ENCODE measurements at regions not wholly inside any gene's neighbourhood (a gene's known extent, or its start where the extent isn't known, plus 50 kb on each side); places are given as distances from the start of the nearest gene placed in this dataset.

- Histone ChIP-seq H3K9me3 (ENCODE audit: control insufficient read depth, low read depth, low read length) (no peaks in the 10 kb centered on the region), H2AFZ (ENCODE audit: low read length) (no peak overlapping the region), H3K23ac (ENCODE audit: insufficient read length, low read depth, low read length) (no peak overlapping the region), H3K9ac (ENCODE audit: extremely low read depth, insufficient read length, low read length) (no peak overlapping the region), H3K4ac (ENCODE audit: low read depth, low read length) (no peak overlapping the region), H3K56ac (ENCODE audit: insufficient read length, low read depth, low read length) (no peak overlapping the region), H4K91ac (ENCODE audit: insufficient read length, low read depth, low read length) (no peak overlapping the region), H2BK120ac (ENCODE audit: low read depth, low read length, poor library complexity, severe bottlenecking) (no peak overlapping the region), H2BK15ac (ENCODE audit: low read depth, low read length) (no peak overlapping the region), H2BK5ac (ENCODE audit: insufficient read length, low read length) (no peak overlapping the region), H4K8ac (replicated peaks; ENCODE audit: insufficient read length, low read depth, low read length) (no peak overlapping the region), H3K27ac (ENCODE audit: insufficient read length, low read depth, low read length) (no peak overlapping the region), H4K5ac (ENCODE audit: insufficient read length, low read depth, low read length) (no peak overlapping the region), H3K4me1 (ENCODE audit: insufficient read depth, low read length) (0 out of 2 replicates have a peak, but pooled peaks cover 8% of the 10 kb centered on the region), H3K23me2 (ENCODE audit: insufficient read length, low read depth, low read length, poor library complexity, severe bottlenecking) (no peaks in the 10 kb centered on the region), H2AK5ac (ENCODE audit: insufficient read length, low read length) (no peak overlapping the region), H3K4me2 (ENCODE audit: insufficient read depth, insufficient read length, low read length) (no peak overlapping the region), H3K79me2 (ENCODE audit: insufficient read depth, low read length) (no peaks in the 10 kb centered on the region), H2BK12ac (ENCODE audit: insufficient read length, low read depth, low read length) (no peak overlapping the region), H2BK20ac (ENCODE audit: low read depth, low read length, poor library complexity, severe bottlenecking) (no peak overlapping the region), H3K27me3 (ENCODE audit: insufficient read depth, low read length) (no peaks in the 10 kb centered on the region), H4K20me1 (ENCODE audit: control insufficient read depth, insufficient read depth, insufficient read length) (no peaks in the 10 kb centered on the region), H3K18ac (ENCODE audit: insufficient read length, low read depth, low read length) (no peak overlapping the region), H3T11ph (ENCODE audit: low read length) (no peak overlapping the region), H3K14ac (ENCODE audit: insufficient read depth, low read length) (no peak overlapping the region), H3K79me1 (ENCODE audit: insufficient read depth, low read depth, low read length, poor library complexity, severe bottlenecking) (no peaks in the 10 kb centered on the region)
- Mint-ChIP-seq H3K4me1 (peaks cover 9 to 11% of the 10 kb centered on the region in 2 experiments), H3K27ac (no peak overlapping the region), H3K9me3 (no peaks in the 10 kb centered on the region), H3K27me3 (ENCODE audit: low read depth) (no peaks in the 10 kb centered on the region), H3K36me3 (ENCODE audit: insufficient read depth in 1 of 3, low read depth in 3 of 3) (no peaks in the 10 kb centered on the region), H3K4me3 (no peak overlapping the region)
- no peak for TF ChIP-seq CTCF (conservative IDR thresholded peaks at IDR 0.05)
- no peak for DNase-seq
- no CpG with 5 or more reads among the region's 6 CpGs for WGBS (ENCODE audit: extremely low coverage, insufficient read length, low lambda C conversion rate)
Measured at GRCh38 chr13:53844473-53845146, 816.0 kb downstream of the OLFM4 start.

Measured in H9 (cell line).